HG03066 (cell line): ENCODE measurements at regions not wholly inside any gene's neighbourhood (a gene's known extent, or its start where the extent isn't known, plus 50 kb on each side); places are given as distances from the start of the nearest gene placed in this dataset.
"Not testable (repeated sequence)": the region's sequence is repeated elsewhere in the genome, so short reads cannot be mapped to it uniquely, and the experiment has no call there.

Source experiments
- ATAC-seq: cut with Tn5 transposase; IDR thresholded peaks from one replicate; pipeline ENCODE4 v1.9.1; 2021; ENCODE audit warnings: low read depth; ENCODE audit not compliant: unreplicated experiment

DNA sequence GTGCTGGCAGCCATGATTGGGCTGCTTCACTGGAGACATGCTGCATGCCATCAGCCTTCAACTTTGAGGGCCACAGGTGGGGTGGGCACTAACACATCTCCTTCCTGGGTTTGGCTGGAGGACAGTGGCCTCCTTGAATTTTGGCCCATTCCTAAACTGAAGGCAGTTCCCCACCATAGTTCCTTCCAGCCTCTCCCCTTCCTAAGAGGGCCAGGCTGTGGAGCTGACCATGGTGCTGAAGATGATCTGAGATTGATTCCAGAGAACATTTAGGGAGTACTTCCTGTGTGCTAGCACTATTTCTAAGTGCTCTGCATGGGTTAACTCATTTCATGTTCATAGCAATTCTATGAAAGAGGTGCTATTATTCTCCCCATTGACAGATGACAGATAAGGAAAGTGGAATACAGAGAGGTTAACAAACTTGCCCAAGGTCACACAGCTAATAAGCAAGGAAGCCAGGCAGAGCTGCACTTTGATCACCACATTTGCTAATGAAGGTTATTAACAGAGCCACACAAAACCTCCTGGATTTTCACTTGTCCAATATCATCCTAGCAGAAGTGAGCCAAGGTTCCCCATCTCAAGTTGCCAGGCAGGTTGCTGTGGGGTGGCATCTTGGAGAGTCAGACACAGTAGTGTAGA lies 175.3 kb downstream of the ZIC5 start:
- ATAC-seq = no peak

DNA sequence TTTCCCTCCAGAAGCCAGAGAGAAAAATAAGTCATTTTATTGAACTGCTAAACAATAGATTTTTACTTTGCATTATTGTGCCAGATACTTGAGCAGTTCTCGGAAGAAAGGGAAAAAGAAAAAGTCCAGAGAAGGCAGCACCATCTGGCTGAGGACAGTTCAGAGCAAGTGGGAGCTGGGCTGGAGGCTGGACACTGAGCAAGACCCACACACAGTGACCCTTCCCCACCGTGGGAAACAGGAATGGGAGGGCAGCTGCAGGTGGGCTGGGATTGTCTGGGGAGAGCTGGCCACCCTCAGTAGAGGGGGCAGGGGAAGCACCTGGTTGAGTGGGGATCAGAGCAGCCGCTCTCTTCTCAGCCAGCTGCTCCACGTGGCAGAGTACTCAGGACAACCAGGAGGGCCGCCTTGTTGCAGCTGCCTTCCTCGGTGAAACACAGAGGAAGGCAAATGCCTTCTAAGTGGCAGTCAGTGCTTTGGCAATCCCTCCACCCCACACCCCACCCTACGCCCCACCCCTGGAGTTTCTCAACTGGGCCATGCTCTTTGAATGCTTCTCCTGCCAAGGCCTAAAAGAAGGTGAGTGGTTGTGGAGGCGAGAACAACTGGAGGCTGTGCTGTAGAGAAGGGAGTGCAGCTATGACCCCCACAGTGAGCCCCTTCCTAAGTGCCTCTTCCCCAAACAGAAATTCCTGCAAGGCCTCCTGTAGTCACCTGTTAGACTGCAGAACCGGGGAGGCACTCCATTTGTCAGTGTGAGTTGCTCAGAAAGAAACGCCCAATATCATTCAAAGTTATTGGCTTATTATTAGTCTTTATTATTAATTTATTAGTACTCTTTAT lies 179.3 kb downstream of the ZIC5 start:
- no peak for ATAC-seq

DNA sequence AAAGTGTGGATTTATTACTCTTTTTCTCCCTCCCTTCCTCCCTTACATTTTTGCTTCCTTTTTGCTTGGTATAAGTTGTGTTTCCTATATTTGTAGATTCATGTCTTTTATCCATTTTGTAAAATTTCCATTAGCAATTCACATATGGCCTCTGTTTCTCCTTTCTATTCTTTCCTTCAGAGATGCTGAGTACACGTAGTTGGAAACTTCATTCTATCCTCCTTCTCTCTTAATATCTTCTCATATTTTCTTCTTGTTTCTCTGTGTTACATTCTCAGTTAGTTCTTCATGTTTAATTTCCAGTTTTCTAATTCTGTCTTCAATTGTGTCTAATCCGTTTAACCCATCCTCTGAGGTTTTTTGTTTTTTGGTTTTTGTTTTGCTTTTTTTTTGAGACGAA lies 188.9 kb downstream of the ZIC5 start:
- no peak for ATAC-seq

DNA sequence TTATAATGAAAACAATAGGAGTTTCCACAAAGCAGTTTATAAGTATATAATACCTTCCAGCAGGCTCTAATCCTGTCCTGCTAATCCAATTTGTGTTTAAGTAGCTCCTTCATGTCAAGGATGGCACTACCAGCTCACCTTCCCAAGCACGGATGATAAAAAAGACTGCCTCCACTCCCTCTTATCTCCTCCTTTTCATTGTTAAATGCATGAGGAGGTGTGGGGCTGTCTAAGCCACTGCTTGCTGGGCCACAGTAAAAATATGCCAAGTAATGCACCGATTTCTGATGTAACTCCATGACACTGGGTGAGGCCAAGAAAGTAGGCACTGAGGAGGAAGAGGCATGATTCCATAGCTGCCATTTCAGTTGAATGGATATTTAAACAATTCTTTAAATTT lies 193.1 kb downstream of the ZIC5 start:
- no peak for ATAC-seq

DNA sequence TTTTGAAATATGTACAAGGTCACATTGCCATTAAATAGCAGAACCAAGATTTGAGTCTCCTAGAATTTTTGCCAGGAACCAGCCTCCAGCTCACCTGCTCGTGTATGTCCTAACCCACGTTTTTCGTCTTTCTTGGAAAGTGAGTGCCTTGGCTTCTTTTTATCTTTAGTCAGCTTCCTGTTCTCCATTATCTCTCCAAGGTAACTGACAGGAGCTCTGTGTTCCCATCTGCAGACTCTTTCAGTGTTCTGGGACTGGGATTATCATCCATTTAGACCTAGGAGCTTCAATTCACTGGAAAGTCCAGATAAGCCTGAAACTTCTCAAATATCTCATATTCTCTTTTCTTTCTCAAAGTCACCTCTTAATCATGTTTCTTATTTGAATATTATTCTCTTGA lies 193.7 kb downstream of the ZIC5 start:
- ATAC-seq = no peak

DNA sequence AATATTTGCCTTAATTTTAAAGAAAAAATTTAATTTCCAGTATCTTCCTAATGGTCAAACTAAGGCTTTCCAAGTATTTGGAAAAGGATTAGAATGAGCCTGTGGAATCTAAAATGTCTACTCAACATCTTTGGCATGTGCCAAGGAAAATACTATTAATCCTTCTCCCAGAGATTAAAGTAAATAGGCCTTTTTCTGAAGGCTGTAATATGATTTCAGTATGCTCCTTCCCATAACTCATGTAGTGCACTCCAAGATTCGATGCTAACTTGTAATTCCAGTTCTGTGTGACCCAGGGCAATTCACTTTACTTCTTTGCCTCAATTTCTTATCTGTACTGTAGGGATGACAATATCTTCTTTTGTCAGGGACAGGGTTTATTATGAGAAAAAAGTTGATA lies 196.9 kb downstream of the ZIC5 start:
- ATAC-seq = no peak

DNA sequence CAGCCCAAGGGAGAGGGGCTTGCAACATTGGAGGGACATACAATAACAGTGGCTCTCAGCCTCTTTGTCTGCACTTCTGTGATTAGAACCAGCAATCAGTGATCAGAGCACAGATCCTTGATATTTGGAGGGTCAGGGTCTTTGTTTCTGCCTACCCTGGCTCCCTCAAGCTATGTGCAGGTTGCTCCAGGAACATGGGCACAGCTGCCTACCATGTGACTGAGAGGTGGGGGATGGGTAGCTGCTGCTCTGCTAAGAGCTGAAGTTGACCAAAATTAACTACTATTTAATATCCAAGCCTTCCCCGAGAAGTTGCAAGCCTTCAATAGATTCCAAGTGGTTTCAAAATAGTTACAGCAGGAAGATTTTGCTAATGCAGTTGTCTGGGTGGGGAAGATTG lies 202.6 kb downstream of the ZIC5 start:
- ATAC-seq = no peak

DNA sequence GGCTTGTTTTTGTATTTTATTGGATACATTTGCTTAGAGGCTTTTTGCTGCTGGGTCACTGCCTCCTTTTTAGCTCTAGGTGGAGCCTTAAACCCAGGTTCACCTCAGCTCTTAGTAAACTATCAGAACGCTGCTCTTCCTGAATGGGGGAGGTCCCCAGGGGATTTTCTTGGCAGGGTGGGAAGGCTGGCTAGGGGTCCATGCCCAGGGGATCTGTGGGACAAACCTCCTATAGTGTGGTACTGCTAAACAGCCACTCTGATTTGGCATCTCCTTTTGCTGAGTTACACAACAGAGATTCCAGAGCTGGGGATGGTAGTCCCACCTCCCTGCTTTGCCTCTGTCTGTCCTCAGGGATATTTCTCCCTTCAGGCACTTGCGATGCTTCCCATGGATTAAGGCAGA lies 204.9 kb downstream of the ZIC5 start:
- no peak for ATAC-seq

DNA sequence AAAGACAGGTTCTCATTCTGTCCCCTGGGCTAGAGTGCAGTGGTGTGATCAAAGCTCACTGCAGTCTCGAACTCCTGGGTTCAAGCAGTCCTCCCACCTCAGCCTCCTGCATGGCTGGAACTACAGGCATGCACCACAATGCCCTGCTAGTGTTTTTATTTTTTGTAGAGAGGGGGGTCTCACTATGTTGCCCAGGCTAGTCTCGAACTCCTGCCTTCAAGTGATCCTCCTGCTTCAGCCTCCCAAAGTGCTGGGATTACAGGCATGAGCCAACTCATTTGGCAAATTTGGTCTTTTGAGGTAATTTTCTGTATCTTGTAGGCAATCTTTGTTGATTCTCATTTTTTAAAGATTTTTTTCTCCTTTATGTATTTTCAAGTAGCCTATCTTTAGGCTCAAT lies 205.7 kb downstream of the ZIC5 start:
- no peak for ATAC-seq

DNA sequence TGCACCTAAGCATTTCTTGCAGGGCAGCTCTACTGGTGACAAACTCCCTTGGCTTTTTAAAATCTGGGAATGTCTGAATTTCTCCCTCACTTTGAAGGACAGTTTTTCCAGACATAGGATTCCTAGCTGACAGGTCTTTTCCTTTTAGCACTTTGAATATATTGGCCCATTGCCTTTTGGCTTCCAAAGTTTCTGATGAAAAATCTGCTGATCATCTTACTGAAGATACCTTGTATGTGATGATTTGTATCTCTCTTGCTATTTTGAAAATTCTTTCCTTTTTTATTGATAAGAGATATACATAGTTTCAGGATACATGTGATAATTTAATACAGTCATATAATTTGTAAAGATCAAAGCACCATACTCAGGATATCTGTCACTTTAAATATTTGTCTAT lies 211.1 kb downstream of the ZIC5 start:
- ATAC-seq = no peak

DNA sequence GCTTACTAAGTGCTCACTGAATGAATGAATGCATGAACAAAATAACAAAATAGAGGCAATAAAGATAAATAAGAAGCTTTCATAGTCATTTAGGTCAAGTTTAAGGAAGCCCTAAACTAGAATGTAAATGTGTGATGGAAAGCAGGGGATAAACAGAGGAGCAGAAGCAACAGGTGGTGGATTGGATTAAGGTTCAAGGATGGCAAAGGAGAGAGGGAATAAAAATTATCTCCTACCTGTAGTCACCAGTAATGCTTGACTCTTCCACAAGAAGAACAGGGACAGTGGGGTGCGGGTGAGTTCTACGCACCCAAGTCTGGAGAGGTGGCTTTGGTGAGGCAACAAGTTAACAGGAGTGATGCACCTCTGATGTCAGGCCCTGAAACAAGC lies 212.4 kb downstream of the ZIC5 start:
- ATAC-seq = no peak

DNA sequence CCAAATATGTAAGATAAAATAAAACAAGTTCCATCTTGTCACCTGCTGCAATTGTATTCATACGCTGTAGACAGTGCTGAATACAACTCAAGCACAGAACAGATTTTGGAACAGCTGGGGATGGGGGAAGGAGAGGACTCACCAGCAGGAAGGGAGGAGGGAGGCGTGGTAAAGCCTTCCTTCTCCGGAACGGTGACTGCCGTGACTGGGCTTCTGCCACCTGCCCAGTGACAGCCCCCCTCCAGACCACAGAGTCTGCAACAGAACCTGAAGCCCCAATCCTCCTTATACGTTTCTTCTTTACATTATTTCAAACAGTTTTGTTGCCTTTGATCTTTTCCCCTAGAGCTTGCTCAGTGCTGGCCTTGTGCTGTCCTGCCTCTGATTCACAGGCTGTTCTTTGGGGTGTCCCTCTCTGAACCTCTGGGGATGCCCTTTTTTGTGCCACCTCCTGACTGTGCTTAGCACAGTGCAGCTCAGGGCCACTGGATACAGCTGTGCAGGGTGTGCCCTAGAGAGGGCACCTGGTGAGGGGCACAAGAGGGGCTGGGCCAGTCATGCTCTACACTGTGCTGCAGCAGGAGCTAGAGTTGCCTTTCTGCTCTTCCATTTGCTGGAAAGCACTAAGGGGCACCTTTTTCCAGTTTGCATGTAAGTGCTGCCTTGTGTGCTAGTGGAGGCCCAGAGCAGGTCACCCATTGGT lies 213.0 kb downstream of the ZIC5 start:
- no peak for ATAC-seq

DNA sequence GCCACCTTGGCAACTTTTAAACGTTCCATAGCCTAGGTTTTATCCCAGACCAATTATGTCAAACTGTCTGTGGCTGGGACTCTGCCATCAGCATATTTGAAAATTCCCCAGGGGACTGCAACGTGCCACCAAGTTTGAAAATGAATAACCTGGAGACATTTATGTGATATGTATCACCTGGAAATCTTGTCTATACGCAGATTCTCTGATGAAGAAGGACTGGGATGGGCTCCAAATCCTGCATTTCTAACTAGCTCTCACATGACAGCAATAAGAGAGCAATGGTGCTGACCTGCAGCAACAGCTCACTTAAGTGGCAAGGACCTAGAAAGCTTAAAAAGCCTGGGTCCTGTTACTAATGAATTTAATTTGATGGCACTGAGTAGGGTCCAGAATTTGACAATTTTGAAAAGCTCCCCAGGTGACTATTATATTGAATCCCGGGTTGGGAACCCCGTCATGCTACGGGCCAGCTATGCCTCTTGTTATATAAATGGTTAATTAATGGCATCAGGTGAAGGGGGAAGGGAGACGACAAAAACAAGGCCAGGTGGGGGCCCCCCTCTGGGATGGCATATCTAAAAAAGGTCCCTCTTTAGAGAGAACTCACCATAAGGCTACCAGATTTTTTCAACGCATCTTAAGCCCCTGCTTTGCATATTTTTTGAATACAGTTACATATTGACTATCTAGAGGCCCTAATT lies 213.7 kb downstream of the ZIC5 start:
- no peak for ATAC-seq

DNA sequence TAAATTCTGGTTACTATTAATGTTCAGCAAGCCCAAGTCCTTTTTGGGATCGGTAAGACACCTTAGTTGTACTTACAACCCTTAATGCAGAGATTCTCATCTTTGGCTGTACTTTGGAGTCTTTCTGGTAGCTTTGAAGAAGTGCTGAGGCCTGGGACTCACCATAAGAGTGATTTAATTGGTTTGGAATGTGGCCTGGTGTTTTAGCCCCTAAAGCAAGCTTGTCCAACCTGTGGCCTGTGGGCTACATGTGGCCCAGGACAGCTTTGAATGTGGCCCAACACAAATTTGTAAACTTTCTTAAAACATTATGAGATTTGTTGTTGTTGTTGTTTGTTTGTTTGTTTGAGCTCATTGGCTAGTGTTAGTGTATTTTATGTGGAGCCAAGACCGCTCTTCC lies 215.3 kb downstream of the ZIC5 start:
- ATAC-seq = no peak

DNA sequence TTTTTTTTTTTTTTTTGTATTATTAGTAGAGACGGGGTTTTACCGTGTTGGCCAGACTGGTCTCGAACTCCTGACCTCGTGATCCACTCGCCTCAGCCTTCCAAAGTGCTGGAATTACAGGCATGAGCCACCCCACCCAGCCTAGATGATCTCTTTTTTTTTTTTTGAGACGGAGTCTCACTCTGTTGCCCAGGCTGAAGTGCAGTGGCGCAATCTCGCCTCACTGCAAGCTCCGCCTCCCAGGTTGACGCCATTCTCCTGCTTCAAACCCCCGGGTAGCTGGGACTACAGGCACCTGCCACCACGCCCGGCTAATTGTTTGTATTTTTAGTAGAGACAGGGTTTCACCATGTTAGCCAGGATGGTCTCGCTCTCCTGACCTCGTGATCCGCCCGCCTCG lies 216.8 kb downstream of the ZIC5 start:
- not testable (repeated sequence) for ATAC-seq

DNA sequence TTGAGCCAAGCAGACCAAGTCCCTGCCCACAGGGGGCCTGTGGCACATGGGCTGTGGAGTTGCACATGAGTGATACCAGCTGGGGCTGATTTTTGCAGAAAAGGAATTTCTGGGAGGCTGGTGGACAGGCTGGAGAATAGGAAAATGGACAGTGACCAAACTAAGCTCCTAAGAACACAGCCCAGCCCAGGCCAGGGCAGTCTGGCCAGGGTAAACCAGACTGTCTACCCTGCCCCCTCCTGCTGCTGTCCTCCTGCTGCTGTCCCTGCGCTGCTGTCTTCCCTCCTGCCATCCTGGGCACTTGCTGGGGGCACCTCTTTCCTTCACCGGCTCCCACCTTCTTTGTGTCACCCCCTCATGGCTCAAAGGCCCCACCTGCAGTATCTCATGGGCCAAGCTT lies 219.2 kb downstream of the ZIC5 start:
- ATAC-seq = no peak

DNA sequence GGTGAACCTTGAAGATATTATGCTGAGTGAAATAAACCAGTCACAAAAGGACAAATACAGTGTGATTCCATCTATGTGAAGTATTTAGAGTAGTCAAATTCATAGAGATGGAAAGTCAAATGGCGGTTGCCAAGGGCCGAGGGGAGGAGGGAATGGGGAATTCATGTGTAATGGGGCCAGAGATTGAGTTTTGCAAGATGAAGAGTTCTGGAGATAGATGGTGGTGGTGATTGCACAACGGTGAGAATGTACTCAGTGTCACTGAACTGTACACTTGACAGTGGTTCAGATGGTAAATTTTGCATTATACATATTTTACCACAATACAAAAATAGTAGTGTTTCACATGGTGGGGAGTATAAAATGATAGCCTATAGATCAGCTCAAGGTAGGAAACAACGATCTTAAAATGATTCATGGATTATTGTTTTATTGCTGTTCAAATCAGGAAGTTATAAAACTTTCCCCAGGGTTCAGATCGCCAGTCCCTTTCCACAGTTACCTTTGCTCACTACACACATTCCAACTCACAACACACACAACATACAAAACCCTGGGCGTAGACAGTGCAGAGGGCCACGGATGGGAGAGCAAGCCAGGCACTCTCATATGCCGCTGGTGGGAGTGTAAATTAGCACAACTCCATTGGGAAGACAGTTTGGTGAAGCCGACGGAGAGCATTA lies 219.9 kb downstream of the ZIC5 start:
- no peak for ATAC-seq

DNA sequence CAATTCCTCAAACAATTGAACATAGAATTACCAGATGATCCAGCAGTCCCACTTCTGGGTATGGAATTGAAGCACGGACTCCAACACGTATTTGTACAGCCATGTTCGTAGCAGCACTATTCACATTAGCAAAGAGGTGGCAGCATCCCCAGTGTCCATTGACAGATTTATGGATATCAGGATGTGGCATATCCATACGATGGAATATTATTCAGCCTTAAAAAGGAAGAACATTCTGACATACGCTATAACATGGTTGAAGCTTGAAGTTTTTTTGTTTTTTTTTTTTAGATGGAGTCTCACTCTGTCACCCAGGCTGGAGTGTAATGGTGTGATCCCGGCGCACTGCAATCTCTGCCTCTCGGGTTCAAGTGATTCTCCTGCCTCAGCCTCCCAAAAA lies 220.6 kb downstream of the ZIC5 start:
- ATAC-seq = no peak

DNA sequence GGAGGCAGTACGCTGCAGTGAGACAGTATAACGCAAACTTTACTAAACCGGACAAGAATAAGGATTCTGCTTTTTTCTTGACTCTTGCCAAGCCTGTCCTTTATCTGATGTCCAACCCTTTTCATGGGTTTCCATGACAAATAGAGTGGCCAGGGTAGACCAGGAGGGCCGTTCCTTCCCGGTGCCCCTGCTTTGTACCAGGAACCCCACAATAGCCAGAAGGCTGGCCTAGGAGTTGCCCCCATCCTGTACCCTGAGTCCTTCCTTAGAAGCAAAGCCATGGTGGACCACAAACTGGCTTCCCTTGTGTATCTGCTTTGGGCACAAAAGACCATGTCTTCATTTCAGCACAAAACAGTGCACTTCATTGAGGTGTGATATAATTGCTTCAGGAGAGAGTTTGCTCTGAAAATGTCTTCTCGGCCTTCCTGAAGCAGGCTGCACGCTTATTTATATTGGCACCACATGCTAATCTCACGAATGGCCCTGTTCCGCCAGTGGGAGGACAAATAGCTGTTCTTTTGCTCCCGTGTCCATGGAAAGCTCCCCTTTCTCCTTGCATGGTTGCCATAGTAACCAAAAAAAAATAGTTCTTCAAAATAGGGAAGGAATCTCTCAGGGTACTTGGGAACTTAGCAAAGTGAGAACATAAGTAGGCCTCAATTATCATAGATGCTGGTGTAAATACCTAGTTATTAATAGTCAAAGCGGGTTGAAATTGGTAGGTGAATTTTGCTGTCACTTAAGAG lies 222.1 kb downstream of the ZIC5 start:
- no peak for ATAC-seq

DNA sequence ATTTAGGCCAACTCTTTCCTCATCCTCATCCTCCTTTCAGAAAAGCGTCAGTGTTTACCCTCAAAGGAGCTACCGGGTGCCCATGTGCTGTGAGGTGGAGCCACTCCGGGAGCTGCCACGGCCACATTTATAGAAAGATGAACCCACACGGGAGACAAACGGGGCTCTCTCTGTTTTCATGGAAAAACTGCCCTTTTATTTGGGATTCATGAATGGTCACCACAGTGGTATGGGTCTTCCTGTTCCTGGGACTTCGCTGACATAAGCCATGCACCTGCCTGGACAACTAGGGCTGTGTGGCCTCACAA lies 224.2 kb downstream of the ZIC5 start:
- ATAC-seq = no peak
